ENCODE measurements at regions not wholly inside any gene's neighbourhood (a gene's known extent, or its start where the extent isn't known, plus 50 kb on each side); places are given as distances from the start of the nearest gene placed in this dataset.

DNA sequence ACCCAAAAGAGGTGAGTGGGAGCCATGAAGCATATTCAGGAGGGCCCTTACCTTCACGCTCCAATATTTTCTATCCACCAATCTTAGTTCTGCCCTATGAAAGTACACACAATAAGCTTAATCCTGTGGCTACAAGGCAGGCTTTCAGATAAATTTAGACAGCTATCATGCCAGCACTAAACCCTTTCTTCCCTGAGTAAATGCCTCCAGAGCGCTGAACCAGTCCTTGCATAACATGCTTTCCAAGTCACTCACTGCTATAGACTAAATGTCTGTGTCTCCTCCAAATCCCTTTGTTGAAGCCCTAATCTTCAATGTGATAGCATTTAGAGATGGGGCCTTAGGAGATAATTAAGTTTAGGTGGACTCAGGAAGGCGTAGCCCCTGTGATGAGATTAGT, 50.3 kb upstream of the FIBIN start:
- no peak overlapping the region for H3K27ac Mint-ChIP-seq
- H3K27me3 Mint-ChIP-seq (ENCODE audit: low read depth) = no peaks in the 10 kb centered on the region
- no peak for ATAC-seq
- no peaks in the 10 kb centered on the region; the same call in 1 of the 2 replicates for H3K36me3 Mint-ChIP-seq
- no peak for DNase-seq (ENCODE audit: low spot score)
- CTCF ChIA-PET = no interaction called here
- H3K4me1 Mint-ChIP-seq = no peaks in the 10 kb centered on the region; the same call in 1 of the 2 replicates
- TF ChIP-seq SMAD4 (CRISPR knock-in tag; IDR thresholded peaks at IDR 0.05) (no peak), SOX15 (CRISPR knock-in tag; IDR thresholded peaks at IDR 0.05) (no peak), ZNF416 (CRISPR knock-in tag; IDR thresholded peaks at IDR 0.05) (no peak), ZNF232 (CRISPR knock-in tag; IDR thresholded peaks at IDR 0.05) (no peak), ZNF263 (CRISPR knock-in tag; IDR thresholded peaks at IDR 0.05; ENCODE audit: low read depth) (no peak), CBFB (CRISPR knock-in tag; IDR thresholded peaks at IDR 0.05; ENCODE audit: low read depth) (no peak), RELA (CRISPR knock-in tag; IDR thresholded peaks at IDR 0.05; ENCODE audit: borderline replicate concordance) (no peak), IRF2 (CRISPR knock-in tag; IDR thresholded peaks at IDR 0.05; ENCODE audit: borderline replicate concordance, low read depth) (no peak), SP1 (CRISPR knock-in tag; conservative IDR thresholded peaks at IDR 0.05) (no peak), ZSCAN18 (CRISPR knock-in tag; IDR thresholded peaks at IDR 0.05) (no peak), KAT7 (CRISPR knock-in tag; IDR thresholded peaks at IDR 0.05; ENCODE audit: borderline replicate concordance) (no peak), STAT6 (CRISPR knock-in tag; conservative IDR thresholded peaks at IDR 0.05; ENCODE audit: low read depth) (no peak), ZMAT4 (CRISPR knock-in tag; IDR thresholded peaks at IDR 0.05) (no peak), TP53 (CRISPR knock-in tag; IDR thresholded peaks at IDR 0.05) (no peak), ETV6 (CRISPR knock-in tag; IDR thresholded peaks at IDR 0.05) (no peak), ZNF219 (CRISPR knock-in tag; IDR thresholded peaks at IDR 0.05; ENCODE audit: borderline replicate concordance) (no peak), ZBTB21 (CRISPR knock-in tag; IDR thresholded peaks at IDR 0.05; ENCODE audit: borderline replicate concordance) (no peak), GTF2I (CRISPR knock-in tag; conservative IDR thresholded peaks at IDR 0.05) (no peak)
- TF ChIP-seq, protein P1, sequence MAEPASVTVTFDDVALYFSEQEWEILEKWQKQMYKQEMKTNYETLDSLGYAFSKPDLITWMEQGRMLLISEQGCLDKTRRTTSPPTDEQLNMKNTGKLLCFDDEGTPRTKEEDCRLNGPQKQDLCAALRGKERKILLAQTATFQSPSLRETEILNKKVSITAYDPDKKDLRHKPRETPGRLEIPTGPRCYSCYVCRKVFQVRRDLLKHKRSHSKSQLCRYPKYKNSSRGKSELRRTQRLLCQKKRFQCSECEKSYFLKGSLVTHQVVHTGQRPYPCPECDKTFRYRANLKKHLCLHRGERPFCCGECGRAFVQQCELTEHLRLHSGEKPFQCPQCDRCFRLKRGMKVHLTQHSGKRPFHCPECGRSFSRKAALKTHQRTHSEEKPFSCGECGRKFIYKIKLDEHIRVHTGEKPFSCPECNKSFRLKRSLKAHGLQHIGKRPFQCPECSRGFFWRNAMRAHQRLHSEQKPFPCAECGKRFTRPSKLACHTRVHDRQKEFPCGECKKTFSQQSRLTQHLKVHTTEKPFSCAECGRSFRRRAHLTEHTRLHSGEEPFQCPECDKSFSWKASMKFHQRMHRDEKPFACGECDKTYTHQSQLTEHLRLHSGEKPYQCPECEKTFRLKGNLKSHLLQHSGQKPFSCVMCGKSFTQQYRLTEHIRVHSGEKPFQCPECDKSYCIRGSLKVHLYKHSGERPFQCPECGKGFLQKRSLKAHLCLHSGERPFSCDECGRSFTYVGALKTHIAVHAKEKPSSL (CRISPR knock-in tag; conservative IDR thresholded peaks at IDR 0.05) = no peak
- TF ChIP-seq, protein P2, sequence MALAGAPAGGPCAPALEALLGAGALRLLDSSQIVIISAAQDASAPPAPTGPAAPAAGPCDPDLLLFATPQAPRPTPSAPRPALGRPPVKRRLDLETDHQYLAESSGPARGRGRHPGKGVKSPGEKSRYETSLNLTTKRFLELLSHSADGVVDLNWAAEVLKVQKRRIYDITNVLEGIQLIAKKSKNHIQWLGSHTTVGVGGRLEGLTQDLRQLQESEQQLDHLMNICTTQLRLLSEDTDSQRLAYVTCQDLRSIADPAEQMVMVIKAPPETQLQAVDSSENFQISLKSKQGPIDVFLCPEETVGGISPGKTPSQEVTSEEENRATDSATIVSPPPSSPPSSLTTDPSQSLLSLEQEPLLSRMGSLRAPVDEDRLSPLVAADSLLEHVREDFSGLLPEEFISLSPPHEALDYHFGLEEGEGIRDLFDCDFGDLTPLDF (CRISPR knock-in tag; IDR thresholded peaks at IDR 0.05) = no peak
- POLR2A ChIA-PET = no interaction called here
- H3K9me3 Mint-ChIP-seq = peaks cover 11% of the 10 kb centered on the region
- H3K4me3 Mint-ChIP-seq = no peak overlapping the region

Data from WTC11 (cell line).